ENCODE measurements at regions not wholly inside any gene's neighbourhood (a gene's known extent, or its start where the extent isn't known, plus 50 kb on each side); places are given as distances from the start of the nearest gene placed in this dataset.

- intact Hi-C loops (cut with micrococcal nuclease) = no loop called here
- no peak for ATAC-seq
- WGBS (ENCODE audit: insufficient coverage) = 56% methylated on average over 5 of the region's 5 CpGs
These were observed 695.9 kb downstream of the NSUN3 start for GRCh38 chr3:94758751-94759150.

GRCh38 chr3:94772402-94772801 is 709.5 kb downstream of the NSUN3 start:
- H3K27me3 ChIP-seq (ENCODE audit: control insufficient read depth, insufficient read depth, low read length) = no peaks in the 10 kb centered on the region
- intact Hi-C loops (cut with micrococcal nuclease) = no loop called here
- no peak overlapping the region for H3K27ac ChIP-seq (ENCODE audit: low read length)
- no peaks in the 10 kb centered on the region for H3K4me1 ChIP-seq (ENCODE audit: control insufficient read depth, insufficient read depth, low read length)
- no peak overlapping the region for H3K4me3 ChIP-seq (ENCODE audit: low read length)
- no peak for TF ChIP-seq CTCF (IDR thresholded peaks at IDR 0.05)
- H3K36me3 Mint-ChIP-seq = peaks cover 7% of the 10 kb centered on the region
- H3K27me3 Mint-ChIP-seq (ENCODE audit: low read depth in 2 of 2) = no peaks in the 10 kb centered on the region
- peaks cover 7% of the 10 kb centered on the region for H3K9me3 ChIP-seq (ENCODE audit: control insufficient read depth, insufficient read depth, low read length)
- H3K4me1 Mint-ChIP-seq = no peaks in the 10 kb centered on the region
- H3K36me3 ChIP-seq (ENCODE audit: control insufficient read depth, insufficient read depth, low read length) = no peaks in the 10 kb centered on the region
- ATAC-seq = no peak
- no peak overlapping the region for H3K27ac Mint-ChIP-seq
- no peak overlapping the region for H3K4me3 Mint-ChIP-seq
- no peak for DNase-seq
- WGBS (ENCODE audit: insufficient coverage) = no CpG with 5 or more reads among the region's 1 CpG
- H3K9me3 Mint-ChIP-seq = peaks cover 14 to 17% of the 10 kb centered on the region in 2 donors

More at GRCh38 chr3:94758751-94759150, 695.9 kb downstream of the NSUN3 start:
- DNase-seq = no peak
- H3K9me3 Mint-ChIP-seq = peaks cover 21 to 27% of the 10 kb centered on the region in 2 donors
- Histone ChIP-seq H3K27ac (ENCODE audit: low read length) (no peak overlapping the region), H3K4me1 (ENCODE audit: control insufficient read depth, insufficient read depth, low read length) (no peaks in the 10 kb centered on the region), H3K9me3 (ENCODE audit: control insufficient read depth, insufficient read depth, low read length) (no peaks in the 10 kb centered on the region), H3K27me3 (ENCODE audit: control insufficient read depth, insufficient read depth, low read length) (no peaks in the 10 kb centered on the region), H3K4me3 (ENCODE audit: low read length) (no peak overlapping the region), H3K36me3 (ENCODE audit: control insufficient read depth, insufficient read depth, low read length) (no peaks in the 10 kb centered on the region)
- no peak overlapping the region for H3K4me3 Mint-ChIP-seq
- H3K36me3 Mint-ChIP-seq = no peaks in the 10 kb centered on the region
- H3K27me3 Mint-ChIP-seq (ENCODE audit: low read depth in 2 of 2) = no peaks in the 10 kb centered on the region
- TF ChIP-seq CTCF (IDR thresholded peaks at IDR 0.05) = no peak
- H3K27ac Mint-ChIP-seq = no peak overlapping the region
- no peaks in the 10 kb centered on the region for H3K4me1 Mint-ChIP-seq

- Histone ChIP-seq H3K9me3 (ENCODE audit: control insufficient read depth, insufficient read depth, low read length) (peaks cover 7% of the 10 kb centered on the region), H3K27ac (ENCODE audit: low read length) (no peak overlapping the region), H3K4me1 (ENCODE audit: control insufficient read depth, insufficient read depth, low read length) (no peaks in the 10 kb centered on the region), H3K27me3 (ENCODE audit: control insufficient read depth, insufficient read depth, low read length) (no peaks in the 10 kb centered on the region), H3K36me3 (ENCODE audit: control insufficient read depth, insufficient read depth, low read length) (no peaks in the 10 kb centered on the region), H3K4me3 (ENCODE audit: low read length) (no peak overlapping the region)
- H3K27me3 Mint-ChIP-seq (ENCODE audit: low read depth in 2 of 2) = no peaks in the 10 kb centered on the region
- H3K4me1 Mint-ChIP-seq = no peaks in the 10 kb centered on the region
- no peak for TF ChIP-seq CTCF (IDR thresholded peaks at IDR 0.05)
- ATAC-seq (no peak), DNase-seq (no peak)
- no peak overlapping the region for H3K27ac Mint-ChIP-seq
- no peak overlapping the region for H3K4me3 Mint-ChIP-seq
- intact Hi-C loops (cut with micrococcal nuclease) = no loop called here
- H3K36me3 Mint-ChIP-seq = no peaks in the 10 kb centered on the region
- 49% methylated on average over 2 of the region's 2 CpGs for WGBS (ENCODE audit: insufficient coverage)
- H3K9me3 Mint-ChIP-seq = peaks cover 9 to 20% of the 10 kb centered on the region in 2 donors
These were observed 712.9 kb downstream of the NSUN3 start for GRCh38 chr3:94775746-94776145.

GRCh38 chr3:94776401-94776915 is 713.6 kb downstream of the NSUN3 start:
- Mint-ChIP-seq H3K4me1 (no peaks in the 10 kb centered on the region), H3K27ac (no peak overlapping the region), H3K9me3 (peaks cover 10 to 20% of the 10 kb centered on the region in 2 donors), H3K27me3 (ENCODE audit: low read depth in 2 of 2) (no peaks in the 10 kb centered on the region), H3K4me3 (no peak overlapping the region), H3K36me3 (no peaks in the 10 kb centered on the region)
- no peak for DNase-seq
- TF ChIP-seq CTCF (IDR thresholded peaks at IDR 0.05) = no peak
- Histone ChIP-seq H3K27ac (ENCODE audit: low read length) (no peak overlapping the region), H3K9me3 (ENCODE audit: control insufficient read depth, insufficient read depth, low read length) (peaks cover 7% of the 10 kb centered on the region), H3K27me3 (ENCODE audit: control insufficient read depth, insufficient read depth, low read length) (no peaks in the 10 kb centered on the region), H3K4me3 (ENCODE audit: low read length) (no peak overlapping the region), H3K36me3 (ENCODE audit: control insufficient read depth, insufficient read depth, low read length) (no peaks in the 10 kb centered on the region), H3K4me1 (ENCODE audit: control insufficient read depth, insufficient read depth, low read length) (no peaks in the 10 kb centered on the region)
- WGBS (ENCODE audit: insufficient coverage) = 75% methylated on average over 3 of the region's 3 CpGs
- no peak for ATAC-seq
- intact Hi-C loops (cut with micrococcal nuclease) = no loop called here

All from natural killer cell (primary cell).